ENCODE measurements at regions not wholly inside any gene's neighbourhood (a gene's known extent, or its start where the extent isn't known, plus 50 kb on each side); places are given as distances from the start of the nearest gene placed in this dataset.

DNA sequence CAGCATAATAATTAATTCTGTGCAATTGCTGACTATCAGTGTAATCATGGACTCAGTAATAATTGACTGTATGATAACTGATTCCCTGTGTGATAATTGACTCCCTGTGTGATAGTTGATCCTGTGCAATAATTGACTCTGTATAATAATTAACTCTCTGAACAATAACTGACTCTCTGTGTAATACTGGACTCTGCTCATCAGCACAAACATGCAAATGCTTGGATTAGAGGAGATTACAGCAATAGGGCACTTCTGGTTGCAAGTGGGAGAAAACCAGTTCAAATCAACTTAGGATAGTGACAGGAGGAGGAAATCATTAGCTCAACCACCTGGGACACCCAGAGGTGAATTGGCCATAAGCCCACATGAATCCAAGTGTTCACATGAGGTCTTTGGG, 582.1 kb downstream of the RBFOX1 start:
- Histone ChIP-seq H3K4me1 (ENCODE audit: control insufficient read depth, insufficient read depth, low read length) (no peaks in the 10 kb centered on the region), H3K9me3 (ENCODE audit: control insufficient read depth, insufficient read depth, low read depth, low read length) (no peaks in the 10 kb centered on the region), H3K36me3 (ENCODE audit: control insufficient read depth in 2 of 2, insufficient read depth in 1 of 2, low read length in 2 of 2) (no peaks in the 10 kb centered on the region), H3K4me3 (ENCODE audit: low read depth, low read length) (no peak overlapping the region), H3K27ac (ENCODE audit: extremely low read depth, low read depth, low read length) (no peak overlapping the region)
- TF ChIP-seq MYNN (tag by site-specific recombination; IDR thresholded peaks at IDR 0.05; ENCODE audit: borderline replicate concordance) (no peak), ZNF843 (tag by site-specific recombination; IDR thresholded peaks at IDR 0.05) (no peak), ZNF433 (tag by site-specific recombination; IDR thresholded peaks at IDR 0.05; ENCODE audit: low read depth) (no peak), ZNF776 (tag by site-specific recombination; IDR thresholded peaks at IDR 0.05; ENCODE audit: borderline replicate concordance) (no peak), ZNF623 (tag by site-specific recombination; IDR thresholded peaks at IDR 0.05) (no peak), ZBTB17 (tag by site-specific recombination; IDR thresholded peaks at IDR 0.05) (no peak), ZBTB11 (tag by site-specific recombination; conservative IDR thresholded peaks at IDR 0.05; ENCODE audit: low read depth) (no peak), ZNF558 (tag by site-specific recombination; IDR thresholded peaks at IDR 0.05) (no peak), ZNF639 (tag by site-specific recombination; IDR thresholded peaks at IDR 0.05) (no peak), HOXD13 (CRISPR knock-in tag; IDR thresholded peaks at IDR 0.05; ENCODE audit: borderline replicate concordance) (no peak), ZNF266 (tag by site-specific recombination; IDR thresholded peaks at IDR 0.05; ENCODE audit: low read depth) (no peak)
- TF ChIP-seq, protein P1, sequence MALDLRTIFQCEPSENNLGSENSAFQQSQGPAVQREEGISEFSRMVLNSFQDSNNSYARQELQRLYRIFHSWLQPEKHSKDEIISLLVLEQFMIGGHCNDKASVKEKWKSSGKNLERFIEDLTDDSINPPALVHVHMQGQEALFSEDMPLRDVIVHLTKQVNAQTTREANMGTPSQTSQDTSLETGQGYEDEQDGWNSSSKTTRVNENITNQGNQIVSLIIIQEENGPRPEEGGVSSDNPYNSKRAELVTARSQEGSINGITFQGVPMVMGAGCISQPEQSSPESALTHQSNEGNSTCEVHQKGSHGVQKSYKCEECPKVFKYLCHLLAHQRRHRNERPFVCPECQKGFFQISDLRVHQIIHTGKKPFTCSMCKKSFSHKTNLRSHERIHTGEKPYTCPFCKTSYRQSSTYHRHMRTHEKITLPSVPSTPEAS (tag by site-specific recombination; IDR thresholded peaks at IDR 0.05) = no peak
- ChIA-PET POLR2A (no interaction called here), CTCF (no interaction called here)

- POLR2A ChIA-PET = no interaction called here
- TF ChIP-seq ZSCAN5A (tag by site-specific recombination; IDR thresholded peaks at IDR 0.05) = no peak
- no peak for TF ChIP-seq ZNF280C (tag by site-specific recombination; IDR thresholded peaks at IDR 0.05)
- TF ChIP-seq ZBTB49 (tag by site-specific recombination; IDR thresholded peaks at IDR 0.05; ENCODE audit: low read depth) = no peak
- TF ChIP-seq ZNF660 (tag by site-specific recombination; IDR thresholded peaks at IDR 0.05) = no peak
- no peak for TF ChIP-seq ZNF404 (tag by site-specific recombination; IDR thresholded peaks at IDR 0.05)
- TF ChIP-seq ZNF785 (tag by site-specific recombination; IDR thresholded peaks at IDR 0.05) = no peak
- no peak for TF ChIP-seq ZNF449 (tag by site-specific recombination; IDR thresholded peaks at IDR 0.05)
- no peak for TF ChIP-seq ZNF623 (tag by site-specific recombination; IDR thresholded peaks at IDR 0.05)
- no peak for TF ChIP-seq ZBTB7A (tag by site-specific recombination; IDR thresholded peaks at IDR 0.05; ENCODE audit: low read depth)
- TF ChIP-seq YY1 (tag by site-specific recombination; IDR thresholded peaks at IDR 0.05) = no peak
- no peak for TF ChIP-seq SETDB1 (IDR thresholded peaks at IDR 0.05; ENCODE audit: insufficient read length, low read length)
Observed at GRCh38 chr16:7912132-7912531, 579.5 kb downstream of the RBFOX1 start.

More at GRCh38 chr16:7912132-7912531, 579.5 kb downstream of the RBFOX1 start:
- Histone ChIP-seq H3K4me1 (ENCODE audit: control insufficient read depth, insufficient read depth, low read length) (no peaks in the 10 kb centered on the region), H3K27ac (ENCODE audit: extremely low read depth, low read depth, low read length) (no peak overlapping the region), H3K36me3 (ENCODE audit: control insufficient read depth in 2 of 2, insufficient read depth in 1 of 2, low read length in 2 of 2) (no peaks in the 10 kb centered on the region), H3K4me3 (ENCODE audit: low read depth, low read length) (no peak overlapping the region), H3K9me3 (ENCODE audit: control insufficient read depth, insufficient read depth, low read depth, low read length) (no peaks in the 10 kb centered on the region)
- CTCF ChIA-PET = no interaction called here
